Mucosa of stomach (tissue), 1 donor: ENCODE measurements at regions not wholly inside any gene's neighbourhood (a gene's known extent, or its start where the extent isn't known, plus 50 kb on each side); places are given as distances from the start of the nearest gene placed in this dataset.

Experiments
- H3K27me3 ChIP-seq: one replicate; pipeline ENCODE4 v1.7.0; 2013; ENCODE audit warnings: mild to moderate bottlenecking, low read length; ENCODE audit not compliant: control insufficient read depth, insufficient read depth
- H3K36me3 ChIP-seq: one replicate; pipeline ENCODE4 v1.7.0; 2013; ENCODE audit warnings: low read length; ENCODE audit not compliant: control insufficient read depth, insufficient read depth
- H3K4me1 ChIP-seq: one replicate; pipeline ENCODE4 v1.7.0; 2013; ENCODE audit warnings: mild to moderate bottlenecking, low read length; ENCODE audit not compliant: control insufficient read depth, insufficient read depth
- H3K4me3 ChIP-seq: one replicate; pipeline ENCODE4 v1.7.0; 2013; ENCODE audit warnings: low read length
- H3K9ac ChIP-seq: one replicate; pipeline ENCODE4 v1.7.0; 2013; ENCODE audit warnings: mild to moderate bottlenecking, low read length, moderate library complexity
- H3K9me3 ChIP-seq: one replicate; pipeline ENCODE4 v1.7.0; 2013; ENCODE audit warnings: mild to moderate bottlenecking, low read length, moderate library complexity; ENCODE audit not compliant: control insufficient read depth
- donor health status: Pancreatic carcinoma.

DNA sequence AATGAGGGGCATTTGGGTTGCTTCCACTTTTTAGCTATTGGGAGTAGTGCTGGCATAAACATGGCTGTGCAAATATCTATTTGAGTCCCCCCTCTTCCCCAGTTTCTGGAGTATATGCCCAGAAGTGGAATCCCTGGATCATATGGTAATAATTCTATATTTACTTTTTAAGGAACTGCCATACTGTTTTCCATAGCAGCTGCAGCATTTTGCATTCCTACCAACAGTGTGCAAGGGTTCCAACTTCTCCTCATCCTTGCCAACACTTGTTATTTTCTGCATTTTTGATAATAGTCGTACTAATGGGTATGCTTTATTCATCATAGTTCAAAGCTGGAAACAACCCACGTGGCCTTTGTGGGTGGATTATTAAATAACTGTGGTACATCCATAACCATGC is 883.5 kb downstream of the TBC1D22A start:
- Histone ChIP-seq H3K9me3 (no peaks in the 10 kb centered on the region), H3K4me1 (no peaks in the 10 kb centered on the region), H3K36me3 (no peaks in the 10 kb centered on the region), H3K4me3 (no peak overlapping the region), H3K9ac (no peak overlapping the region), H3K27me3 (no peaks in the 10 kb centered on the region)

DNA sequence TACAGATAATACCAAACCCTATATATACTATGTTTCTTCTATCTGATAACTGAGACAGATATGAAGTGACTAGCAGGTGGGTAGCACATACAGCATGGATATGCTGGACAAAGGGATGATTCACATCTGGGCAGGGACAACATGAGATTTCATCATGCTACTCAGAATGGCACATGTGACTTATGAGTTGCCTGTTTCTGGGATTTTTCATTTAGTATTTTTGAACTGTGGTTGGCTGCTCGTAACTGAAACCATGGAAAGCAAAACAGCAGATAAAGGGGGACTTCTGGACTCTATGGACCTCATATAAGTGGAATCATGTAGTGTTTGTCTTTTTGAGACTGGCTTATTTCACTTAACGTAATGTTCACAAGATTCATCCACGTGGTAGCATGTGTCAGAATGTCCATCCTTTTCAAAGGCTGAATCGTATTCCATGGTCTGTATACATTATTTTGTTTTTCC is 883.0 kb downstream of the TBC1D22A start:
- Histone ChIP-seq H3K9me3 (no peaks in the 10 kb centered on the region), H3K27me3 (no peaks in the 10 kb centered on the region), H3K9ac (no peak overlapping the region), H3K4me3 (no peak overlapping the region), H3K4me1 (no peaks in the 10 kb centered on the region), H3K36me3 (no peaks in the 10 kb centered on the region)

DNA sequence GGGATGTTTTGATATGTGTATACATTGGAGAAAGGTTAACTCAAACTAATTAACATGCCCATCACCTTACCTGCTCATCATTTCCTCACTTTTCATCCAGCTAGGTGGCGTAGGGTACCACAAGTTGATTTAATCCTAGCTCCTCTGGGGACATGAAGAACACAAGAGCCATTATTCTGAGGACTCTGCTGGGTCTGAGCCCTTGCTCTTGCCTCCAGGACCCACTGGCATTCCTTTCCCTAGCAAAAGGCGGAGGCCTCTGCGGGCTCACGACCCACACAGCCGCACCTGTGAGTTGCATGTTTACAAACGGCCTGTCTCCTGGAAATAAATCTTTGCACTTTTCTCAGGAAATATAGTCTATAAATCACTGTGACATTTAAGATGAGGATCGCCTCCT is 871.9 kb downstream of the TBC1D22A start:
- H3K27me3 ChIP-seq: no peaks in the 10 kb centered on the region
- H3K4me3 ChIP-seq: no peak overlapping the region
- H3K4me1 ChIP-seq: no peaks in the 10 kb centered on the region
- H3K9ac ChIP-seq: no peak overlapping the region
- no peaks in the 10 kb centered on the region for H3K9me3 ChIP-seq
- no peaks in the 10 kb centered on the region for H3K36me3 ChIP-seq

DNA sequence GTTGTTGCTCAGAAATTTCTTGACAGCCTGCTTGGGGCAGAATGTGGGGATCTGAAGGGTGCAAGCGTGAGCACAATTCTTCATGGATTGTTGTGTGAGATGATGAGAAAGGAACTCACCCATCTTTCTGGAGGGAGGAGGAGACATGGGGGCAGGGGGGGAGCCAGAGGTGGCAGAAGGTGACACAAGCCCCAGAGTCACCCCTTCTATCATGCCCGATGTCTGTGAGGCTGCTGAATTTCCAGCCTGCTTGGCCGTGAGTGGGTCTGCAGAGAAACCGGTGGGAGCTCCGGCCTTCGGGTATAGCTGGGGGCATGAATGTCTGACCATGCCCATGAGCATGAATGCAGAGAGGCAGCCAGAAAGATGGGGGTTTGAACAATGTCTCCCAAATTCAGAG is 870.7 kb downstream of the TBC1D22A start:
- Histone ChIP-seq H3K36me3 (no peaks in the 10 kb centered on the region), H3K27me3 (no peaks in the 10 kb centered on the region), H3K9me3 (no peaks in the 10 kb centered on the region), H3K9ac (no peak overlapping the region), H3K4me1 (no peaks in the 10 kb centered on the region), H3K4me3 (no peak overlapping the region)

DNA sequence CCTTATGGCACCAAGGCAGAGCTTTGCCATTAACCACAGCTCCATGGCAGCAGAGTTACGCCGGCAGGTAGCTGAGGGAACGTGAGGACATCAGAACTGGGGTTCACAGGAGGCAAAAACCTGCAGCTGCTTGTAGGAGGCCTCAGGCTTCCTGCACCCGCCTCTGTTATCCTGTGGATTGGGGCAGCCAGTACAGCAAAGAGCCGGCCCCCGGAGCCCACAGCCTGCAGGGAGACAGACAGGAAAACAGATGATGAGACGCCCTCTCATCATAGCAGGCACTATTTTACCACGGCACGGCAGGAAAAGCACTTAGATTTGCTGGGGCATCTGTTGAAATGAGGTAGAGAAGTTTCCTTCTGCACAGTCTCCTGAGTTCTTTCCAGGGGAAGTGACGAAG is 870.3 kb downstream of the TBC1D22A start:
- H3K4me3 ChIP-seq: no peak overlapping the region
- H3K9me3 ChIP-seq: no peaks in the 10 kb centered on the region
- H3K36me3 ChIP-seq: no peaks in the 10 kb centered on the region
- H3K27me3 ChIP-seq: no peaks in the 10 kb centered on the region
- no peaks in the 10 kb centered on the region for H3K4me1 ChIP-seq
- no peak overlapping the region for H3K9ac ChIP-seq

DNA sequence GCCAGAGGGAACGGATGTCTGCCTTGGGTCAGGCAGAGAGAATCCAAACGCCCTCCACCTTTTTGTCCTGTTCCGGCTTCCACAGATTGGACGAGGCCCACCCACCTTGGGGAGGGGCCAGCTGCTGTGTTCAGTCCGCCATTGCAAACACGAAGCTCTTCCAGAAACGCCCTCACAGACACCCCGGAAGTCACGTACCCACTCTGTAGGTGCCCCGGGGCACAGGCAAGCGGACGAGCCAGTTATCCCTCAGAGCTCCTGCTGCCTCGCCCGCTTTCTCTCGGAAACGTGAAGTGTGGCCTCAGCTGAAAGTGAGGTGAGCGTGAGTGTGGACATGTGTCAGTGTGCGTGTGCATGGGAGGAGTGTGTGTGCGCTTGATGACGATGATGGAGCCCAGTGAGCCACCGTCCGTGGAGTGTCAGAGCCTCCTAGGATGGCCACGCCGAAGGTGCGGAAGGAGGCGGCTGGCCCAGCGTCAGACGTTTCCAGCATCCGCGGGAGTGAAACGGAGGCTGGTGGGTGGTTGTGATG is 869.2 kb downstream of the TBC1D22A start:
- H3K4me3 ChIP-seq: no peak overlapping the region
- H3K9ac ChIP-seq: no peak overlapping the region
- H3K27me3 ChIP-seq: no peaks in the 10 kb centered on the region
- no peaks in the 10 kb centered on the region for H3K4me1 ChIP-seq
- H3K9me3 ChIP-seq: no peaks in the 10 kb centered on the region
- no peaks in the 10 kb centered on the region for H3K36me3 ChIP-seq

DNA sequence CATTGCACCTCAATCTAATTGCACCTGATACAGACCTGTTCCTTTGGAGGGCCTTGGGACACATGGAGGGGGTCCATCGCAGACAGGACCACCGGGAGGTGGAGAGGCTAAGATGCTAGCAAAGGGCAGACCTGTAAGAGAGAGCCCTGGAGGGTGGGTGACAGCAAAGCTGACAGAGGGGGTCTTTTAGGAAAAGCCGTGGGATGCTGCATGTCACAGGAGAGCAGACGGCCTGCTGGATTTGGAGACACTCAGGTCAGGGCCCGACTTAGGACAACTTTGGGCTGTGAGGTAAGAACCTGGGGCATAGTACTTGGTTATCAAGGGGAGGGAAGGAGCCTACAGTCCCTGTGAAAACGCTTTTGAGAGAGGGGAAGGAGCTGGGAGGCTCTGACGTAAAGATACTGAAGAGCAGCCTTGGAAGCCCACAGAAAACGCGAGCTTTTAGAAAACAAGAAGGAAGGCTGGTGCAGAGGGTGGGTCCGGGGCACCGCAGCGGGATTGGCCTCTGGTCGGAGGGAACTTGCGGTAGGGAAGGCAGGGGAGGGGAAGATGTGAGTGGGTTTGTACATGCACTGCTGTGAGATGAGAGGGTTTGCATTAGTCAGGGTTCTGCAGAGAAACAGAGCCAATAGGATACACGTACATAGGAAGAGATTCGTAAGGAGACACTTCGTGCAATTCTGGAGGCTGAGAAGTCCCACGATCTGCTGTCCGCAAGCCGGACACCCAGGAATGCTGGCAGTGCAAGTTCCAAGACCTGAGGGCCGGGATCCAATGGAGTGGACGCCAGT is 868.5 kb downstream of the TBC1D22A start:
- Histone ChIP-seq H3K36me3 (no peaks in the 10 kb centered on the region), H3K9me3 (no peaks in the 10 kb centered on the region), H3K9ac (no peak overlapping the region), H3K4me1 (no peaks in the 10 kb centered on the region), H3K4me3 (no peak overlapping the region), H3K27me3 (no peaks in the 10 kb centered on the region)

DNA sequence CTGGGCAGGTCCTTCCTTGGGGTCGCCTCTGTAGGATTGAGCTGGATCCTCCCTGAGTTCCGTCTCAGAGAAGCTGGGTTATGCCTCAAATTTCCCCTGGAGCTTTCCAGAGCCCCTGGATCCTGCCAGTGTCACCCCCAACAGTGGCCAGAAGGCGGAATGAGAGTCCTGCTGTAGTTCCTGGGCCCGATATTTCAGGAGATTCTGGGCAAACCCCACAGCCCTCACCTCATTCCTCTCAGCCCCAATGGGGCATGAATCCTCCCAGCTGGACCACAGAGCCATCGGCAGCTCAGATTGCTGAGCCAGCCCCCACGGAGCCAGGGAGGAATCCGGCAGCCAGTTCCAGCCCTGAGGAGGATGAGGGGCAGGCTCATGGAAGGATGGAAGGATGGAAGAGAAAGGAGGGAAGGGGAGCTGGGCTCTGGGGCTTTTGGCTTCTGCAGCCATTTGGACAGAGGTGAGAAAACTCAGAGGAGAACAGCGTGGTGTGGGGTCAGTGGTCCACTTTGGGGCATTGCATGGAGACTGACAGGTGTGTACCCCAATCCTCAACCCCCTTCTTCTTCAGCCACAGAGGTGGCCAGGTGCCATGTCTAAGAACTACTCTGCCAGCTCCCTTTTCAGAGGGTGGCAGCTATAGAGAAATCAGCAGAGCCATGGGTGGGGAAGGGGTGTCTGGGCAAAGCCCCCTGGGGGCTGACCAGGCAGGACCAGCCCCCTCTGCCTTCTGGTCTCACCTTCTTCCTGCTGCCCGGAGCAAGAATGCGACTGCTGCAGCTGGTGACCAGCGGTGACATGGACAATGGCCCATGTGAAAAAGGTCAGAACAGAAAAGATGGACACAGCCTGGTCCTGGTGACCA is 867.6 kb downstream of the TBC1D22A start:
- Histone ChIP-seq H3K4me3 (no peak overlapping the region), H3K9me3 (no peaks in the 10 kb centered on the region), H3K27me3 (no peaks in the 10 kb centered on the region)

DNA sequence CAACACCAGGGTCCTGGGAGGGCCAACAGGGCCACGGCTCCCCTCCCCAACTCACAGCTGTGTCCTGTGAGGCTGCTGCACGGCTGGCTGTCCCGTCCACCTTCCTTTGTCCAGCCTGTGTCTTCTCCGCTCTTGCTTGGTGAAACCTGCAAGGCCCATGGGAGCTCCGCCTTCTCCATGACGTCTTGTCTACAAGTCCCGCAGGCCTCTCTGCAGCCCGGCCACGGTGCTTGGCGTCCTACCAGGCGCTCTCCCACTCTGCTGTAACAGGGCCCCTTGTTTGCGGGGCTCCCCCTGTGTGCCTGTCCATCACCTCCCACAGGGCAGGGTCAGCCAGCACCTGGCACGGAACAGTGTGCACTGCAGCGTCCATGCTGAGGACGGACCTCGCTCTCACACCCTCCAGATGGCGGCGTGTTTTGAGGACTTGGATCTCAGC is 866.8 kb downstream of the TBC1D22A start:
- no peaks in the 10 kb centered on the region for H3K36me3 ChIP-seq
- H3K4me1 ChIP-seq: no peaks in the 10 kb centered on the region
- no peaks in the 10 kb centered on the region for H3K9me3 ChIP-seq
- H3K4me3 ChIP-seq: no peak overlapping the region
- H3K27me3 ChIP-seq: no peaks in the 10 kb centered on the region
- H3K9ac ChIP-seq: no peak overlapping the region

More for the DNA sequence above, 867.6 kb downstream of the TBC1D22A start:
- Histone ChIP-seq H3K4me1 (no peaks in the 10 kb centered on the region), H3K36me3 (no peaks in the 10 kb centered on the region), H3K9ac (no peak overlapping the region)

DNA sequence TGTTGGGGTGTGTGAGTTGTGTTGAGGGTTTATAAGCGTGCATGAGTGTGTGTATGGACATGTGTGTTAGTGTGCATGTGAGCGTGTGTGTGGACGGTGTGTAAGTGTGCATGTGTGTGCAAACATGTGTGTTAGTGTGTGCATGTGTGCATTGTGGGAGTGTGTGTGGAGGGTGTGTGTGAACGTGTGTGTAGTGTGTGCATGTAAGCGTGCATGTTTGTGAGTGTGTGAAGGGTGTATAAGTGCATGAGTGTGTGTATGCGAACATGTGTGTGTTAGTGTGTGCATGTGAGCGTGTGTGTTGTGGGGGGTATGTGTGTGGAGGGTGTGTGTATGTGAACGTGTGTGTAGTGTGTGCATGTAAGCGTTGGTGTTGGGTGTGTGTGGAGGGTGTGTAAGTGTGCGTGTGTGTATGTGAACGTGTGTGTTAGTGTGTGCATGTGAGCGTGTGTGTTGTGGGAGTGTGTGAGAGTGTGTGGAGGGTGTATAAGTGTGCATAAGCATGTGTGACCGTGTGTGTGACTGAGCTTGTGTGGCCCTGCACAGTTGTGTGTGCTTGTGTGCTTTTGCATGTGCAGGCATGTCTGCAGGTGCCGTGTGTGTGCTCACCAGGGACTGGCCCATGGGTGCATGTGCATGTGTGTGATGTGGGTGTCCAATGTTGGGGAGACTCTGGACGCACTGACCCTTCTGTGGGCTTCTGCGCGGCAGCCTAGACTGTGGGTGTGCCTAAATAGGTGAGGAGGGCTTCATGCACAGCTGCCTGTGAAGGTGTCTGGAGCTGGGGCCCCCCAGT is 866.2 kb downstream of the TBC1D22A start:
- Histone ChIP-seq H3K36me3 (no peaks in the 10 kb centered on the region), H3K4me1 (no peaks in the 10 kb centered on the region), H3K4me3 (no peak overlapping the region), H3K27me3 (no peaks in the 10 kb centered on the region), H3K9ac (no peak overlapping the region), H3K9me3 (no peaks in the 10 kb centered on the region)

DNA sequence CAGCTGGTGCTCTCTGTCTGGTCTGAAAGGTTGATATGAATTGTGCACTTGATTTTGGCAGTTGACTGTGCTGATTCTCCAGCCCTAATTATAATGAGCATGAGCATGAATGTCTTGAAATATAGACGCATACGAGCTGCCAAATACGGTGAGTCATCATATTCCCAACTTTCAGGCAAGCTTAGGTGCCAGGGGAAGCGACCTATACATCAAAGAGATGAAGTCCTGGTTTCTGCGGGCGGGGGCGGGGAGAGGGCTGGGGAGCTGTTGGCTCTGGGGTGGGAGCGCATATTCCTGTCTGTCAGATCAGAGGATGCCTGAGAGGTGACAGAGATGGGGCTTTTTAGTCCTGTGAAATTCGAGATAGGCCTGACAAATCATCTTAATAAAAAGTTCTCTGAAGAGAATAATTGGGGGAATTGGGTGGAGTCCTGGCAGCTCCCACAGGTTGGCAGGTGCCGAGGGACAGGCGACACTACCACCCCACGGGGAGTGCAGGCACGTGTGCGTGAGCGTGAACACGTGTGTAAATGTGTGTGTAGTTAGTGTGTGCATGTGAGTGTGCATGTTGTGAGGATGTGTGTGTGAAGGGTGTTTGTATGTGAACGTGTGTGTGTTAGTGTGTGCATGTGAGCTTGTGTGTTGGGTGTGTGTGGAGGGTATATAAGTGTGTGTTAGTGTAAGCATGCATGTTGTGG is 865.3 kb downstream of the TBC1D22A start:
- no peak overlapping the region for H3K4me3 ChIP-seq
- H3K9ac ChIP-seq: no peak overlapping the region
- H3K4me1 ChIP-seq: no peaks in the 10 kb centered on the region
- no peaks in the 10 kb centered on the region for H3K36me3 ChIP-seq
- no peaks in the 10 kb centered on the region for H3K27me3 ChIP-seq
- no peaks in the 10 kb centered on the region for H3K9me3 ChIP-seq
